Calu3 (cell line): ENCODE measurements at regions not wholly inside any gene's neighbourhood (a gene's known extent, or its start where the extent isn't known, plus 50 kb on each side); places are given as distances from the start of the nearest gene placed in this dataset.

Experiments
- BruUV-seq: library from RNA; stranded (reverse); fragments of 400-500 nt; replicated peaks from 2 replicates; lab custom pipeline; 2021; lab: Mats Ljungman, UMichigan
- CTCF ChIA-PET: fragments of 300-600 bp; sonication (Branson Sonifier 250); formaldehyde crosslinking; loops from one replicate; lab custom pipeline; 2022; ENCODE audit warnings: antibody characterized with exemption; lab: Charles Lee
- DNase-seq: peaks from one replicate; pipeline ENCODE4 v3.0.0; 2022
- H3K27ac Mint-ChIP-seq: one replicate; pipeline ENCODE4 v1.8.0; 2022; ENCODE audit warnings: mixed read lengths; ENCODE audit not compliant: unreplicated experiment
- H3K27me3 Mint-ChIP-seq: one replicate; pipeline ENCODE4 v1.8.0; 2022; ENCODE audit warnings: mixed read lengths; ENCODE audit not compliant: unreplicated experiment
- H3K36me3 Mint-ChIP-seq: one replicate; pipeline ENCODE4 v1.8.0; 2022; ENCODE audit warnings: mild to moderate bottlenecking, moderate library complexity, mixed read lengths; ENCODE audit not compliant: insufficient read depth, unreplicated experiment
- H3K4me1 Mint-ChIP-seq: one replicate; pipeline ENCODE4 v1.8.0; 2022; ENCODE audit warnings: mild to moderate bottlenecking, low read depth, mixed read lengths; ENCODE audit not compliant: unreplicated experiment
- H3K4me3 Mint-ChIP-seq: one replicate; pipeline ENCODE4 v1.8.0; 2022; ENCODE audit warnings: mild to moderate bottlenecking, low read depth, moderate library complexity, mixed read lengths; ENCODE audit not compliant: unreplicated experiment
- H3K9me3 Mint-ChIP-seq: one replicate; pipeline ENCODE4 v1.8.0; 2022; ENCODE audit warnings: low read depth, mixed read lengths; ENCODE audit not compliant: unreplicated experiment
- CTCF ChIP-seq: fragments of 200-600 bp; IDR thresholded peaks from one replicate; pipeline ENCODE4 v1.8.0; 2022; ENCODE audit warnings: antibody characterized with exemption; ENCODE audit not compliant: unreplicated experiment
- intact Hi-C: fragments of 100-400 bp; cut with micrococcal nuclease; formaldehyde crosslinking; loops from one replicate; pipeline ENCODE4 v1.10.0; 2022; ENCODE audit not compliant: unreplicated experiment

GRCh38 chr5:87164409-87164808, 103.3 kb upstream of the RASA1 start:
- CTCF ChIA-PET = no interaction called here
- no peak overlapping the region for H3K27ac Mint-ChIP-seq
- peaks cover 7% of the 10 kb centered on the region for H3K4me1 Mint-ChIP-seq
- no peaks in the 10 kb centered on the region for H3K36me3 Mint-ChIP-seq
- no peak for DNase-seq
- H3K27me3 Mint-ChIP-seq = no peaks in the 10 kb centered on the region
- H3K9me3 Mint-ChIP-seq = peaks cover 5% of the 10 kb centered on the region
- intact Hi-C loops = no loop called here
- TF ChIP-seq CTCF = no peak
- H3K4me3 Mint-ChIP-seq = no peak overlapping the region
- BruUV-seq = no TSS peak

GRCh38 chr5:87169300-87169991, 98.2 kb upstream of the RASA1 start:
- Mint-ChIP-seq H3K4me1 (peaks cover 40% of the 10 kb centered on the region), H3K36me3 (no peaks in the 10 kb centered on the region), H3K4me3 (peak overlapping the region; percentile 37), H3K27ac (peak overlapping the region; percentile 91), H3K27me3 (no peaks in the 10 kb centered on the region), H3K9me3 (no peaks in the 10 kb centered on the region)
- no peak for DNase-seq
- intact Hi-C loops = loop anchor here (5.0 kb wide), 3 partner anchors 43 to 97 kb away; no protein-coding TSS in a partner anchor
- BruUV-seq = no TSS peak
- CTCF ChIA-PET = interaction anchor here (0.6 to 1.6 kb wide), 8 partner anchors 11 to 1798 kb away, joined by 3 to 8 read pairs (median 3); partner anchors contain the start of gene RASA1
- no peak for TF ChIP-seq CTCF

GRCh38 chr5:87170799-87171198, 96.9 kb upstream of the RASA1 start:
- no peak overlapping the region for H3K4me3 Mint-ChIP-seq
- TF ChIP-seq CTCF = no peak
- H3K9me3 Mint-ChIP-seq = no peaks in the 10 kb centered on the region
- H3K36me3 Mint-ChIP-seq = no peaks in the 10 kb centered on the region
- peaks cover 40% of the 10 kb centered on the region for H3K4me1 Mint-ChIP-seq
- CTCF ChIA-PET = no interaction called here
- DNase-seq = no peak
- H3K27ac Mint-ChIP-seq = peak overlapping the region; percentile 32
- no peaks in the 10 kb centered on the region for H3K27me3 Mint-ChIP-seq
- intact Hi-C loops = loop anchor here (5.0 kb wide), 1 partner anchor 97 kb away; the partner anchor contains the start of gene RASA1
- BruUV-seq = no TSS peak

GRCh38 chr5:87182649-87183048, 85.0 kb upstream of the RASA1 start:
- Mint-ChIP-seq H3K9me3 (no peaks in the 10 kb centered on the region), H3K4me3 (no peak overlapping the region), H3K27ac (no peak overlapping the region), H3K36me3 (no peaks in the 10 kb centered on the region), H3K27me3 (no peaks in the 10 kb centered on the region), H3K4me1 (no peaks in the 10 kb centered on the region)
- CTCF ChIA-PET = interaction anchor here (1.1 to 1.2 kb wide), 2 partner anchors 12 to 28 kb away, joined by 3 to 4 read pairs; no protein-coding TSS in a partner anchor
- intact Hi-C loops = no loop called here
- no peak for TF ChIP-seq CTCF
- DNase-seq = no peak
- no TSS peak for BruUV-seq
